ENCODE measurements at regions not wholly inside any gene's neighbourhood (a gene's known extent, or its start where the extent isn't known, plus 50 kb on each side); places are given as distances from the start of the nearest gene placed in this dataset.

GRCh38 chr12:118635276-118635675 is 258.9 kb downstream of the SUDS3 start:
- TF ChIP-seq, protein P1, sequence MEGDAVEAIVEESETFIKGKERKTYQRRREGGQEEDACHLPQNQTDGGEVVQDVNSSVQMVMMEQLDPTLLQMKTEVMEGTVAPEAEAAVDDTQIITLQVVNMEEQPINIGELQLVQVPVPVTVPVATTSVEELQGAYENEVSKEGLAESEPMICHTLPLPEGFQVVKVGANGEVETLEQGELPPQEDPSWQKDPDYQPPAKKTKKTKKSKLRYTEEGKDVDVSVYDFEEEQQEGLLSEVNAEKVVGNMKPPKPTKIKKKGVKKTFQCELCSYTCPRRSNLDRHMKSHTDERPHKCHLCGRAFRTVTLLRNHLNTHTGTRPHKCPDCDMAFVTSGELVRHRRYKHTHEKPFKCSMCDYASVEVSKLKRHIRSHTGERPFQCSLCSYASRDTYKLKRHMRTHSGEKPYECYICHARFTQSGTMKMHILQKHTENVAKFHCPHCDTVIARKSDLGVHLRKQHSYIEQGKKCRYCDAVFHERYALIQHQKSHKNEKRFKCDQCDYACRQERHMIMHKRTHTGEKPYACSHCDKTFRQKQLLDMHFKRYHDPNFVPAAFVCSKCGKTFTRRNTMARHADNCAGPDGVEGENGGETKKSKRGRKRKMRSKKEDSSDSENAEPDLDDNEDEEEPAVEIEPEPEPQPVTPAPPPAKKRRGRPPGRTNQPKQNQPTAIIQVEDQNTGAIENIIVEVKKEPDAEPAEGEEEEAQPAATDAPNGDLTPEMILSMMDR (conservative IDR thresholded peaks at IDR 0.05; ENCODE audit: low read depth in 2 of 2), result no peak
- no peak for TF ChIP-seq CREB1 (CRISPR knock-in tag; IDR thresholded peaks at IDR 0.05; ENCODE audit: low read depth)
- TF ChIP-seq POLR2AphosphoS5 (IDR thresholded peaks at IDR 0.05; ENCODE audit: low read depth), result no peak
- TF ChIP-seq EZH2 (IDR thresholded peaks at IDR 0.05; ENCODE audit: low read depth, unreplicated experiment), result no peak
- TF ChIP-seq, protein P2, sequence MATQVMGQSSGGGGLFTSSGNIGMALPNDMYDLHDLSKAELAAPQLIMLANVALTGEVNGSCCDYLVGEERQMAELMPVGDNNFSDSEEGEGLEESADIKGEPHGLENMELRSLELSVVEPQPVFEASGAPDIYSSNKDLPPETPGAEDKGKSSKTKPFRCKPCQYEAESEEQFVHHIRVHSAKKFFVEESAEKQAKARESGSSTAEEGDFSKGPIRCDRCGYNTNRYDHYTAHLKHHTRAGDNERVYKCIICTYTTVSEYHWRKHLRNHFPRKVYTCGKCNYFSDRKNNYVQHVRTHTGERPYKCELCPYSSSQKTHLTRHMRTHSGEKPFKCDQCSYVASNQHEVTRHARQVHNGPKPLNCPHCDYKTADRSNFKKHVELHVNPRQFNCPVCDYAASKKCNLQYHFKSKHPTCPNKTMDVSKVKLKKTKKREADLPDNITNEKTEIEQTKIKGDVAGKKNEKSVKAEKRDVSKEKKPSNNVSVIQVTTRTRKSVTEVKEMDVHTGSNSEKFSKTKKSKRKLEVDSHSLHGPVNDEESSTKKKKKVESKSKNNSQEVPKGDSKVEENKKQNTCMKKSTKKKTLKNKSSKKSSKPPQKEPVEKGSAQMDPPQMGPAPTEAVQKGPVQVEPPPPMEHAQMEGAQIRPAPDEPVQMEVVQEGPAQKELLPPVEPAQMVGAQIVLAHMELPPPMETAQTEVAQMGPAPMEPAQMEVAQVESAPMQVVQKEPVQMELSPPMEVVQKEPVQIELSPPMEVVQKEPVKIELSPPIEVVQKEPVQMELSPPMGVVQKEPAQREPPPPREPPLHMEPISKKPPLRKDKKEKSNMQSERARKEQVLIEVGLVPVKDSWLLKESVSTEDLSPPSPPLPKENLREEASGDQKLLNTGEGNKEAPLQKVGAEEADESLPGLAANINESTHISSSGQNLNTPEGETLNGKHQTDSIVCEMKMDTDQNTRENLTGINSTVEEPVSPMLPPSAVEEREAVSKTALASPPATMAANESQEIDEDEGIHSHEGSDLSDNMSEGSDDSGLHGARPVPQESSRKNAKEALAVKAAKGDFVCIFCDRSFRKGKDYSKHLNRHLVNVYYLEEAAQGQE (IDR thresholded peaks at IDR 0.05; ENCODE audit: unreplicated experiment), result no peak
- TF ChIP-seq ZNF331 (CRISPR knock-in tag; IDR thresholded peaks at IDR 0.05; ENCODE audit: low read depth), result no peak
- TF ChIP-seq EZH2phosphoT487 (IDR thresholded peaks at IDR 0.05; ENCODE audit: unreplicated experiment), result no peak
- TF ChIP-seq STAT1 (IDR thresholded peaks at IDR 0.05; ENCODE audit: unreplicated experiment), result no peak

Measured in GM23338 (cell line).